Small intestine (tissue), 7 donors: ENCODE measurements at regions not wholly inside any gene's neighbourhood (a gene's known extent, or its start where the extent isn't known, plus 50 kb on each side); places are given as distances from the start of the nearest gene placed in this dataset.
A peak's percentile ranks its signal among the peaks of the same experiment; 100 is the strongest.

Source experiments
- DNase-seq, 2 donors: peaks; one replicate each; pipeline versions ENCODE4 v3.0.0 to v3.0.0-alpha.2; 2013
- FAIRE-seq: peaks from 2 replicates; lab custom pipeline; 2012; peaks lifted over from hg19 to GRCh38; lab: Jason Lieb, UNC
- H3K27ac ChIP-seq, 3 donors: one replicate each; pipeline ENCODE4 v1.5.1; 2013; ENCODE audit warnings: low read length in 2 of 3, mild to moderate bottlenecking in 2 of 3, control low read depth in 1 of 3, inconsistent platforms in 1 of 3, low read depth in 1 of 3, moderate library complexity in 1 of 3
- H3K27me3 ChIP-seq, 3 donors: one replicate each; pipeline ENCODE4 v1.6.1; 2013; ENCODE audit warnings: low read length in 3 of 3, inconsistent platforms in 1 of 3; ENCODE audit not compliant: control insufficient read depth in 3 of 3, insufficient read depth in 3 of 3
- H3K36me3 ChIP-seq, 3 donors: one replicate each; pipeline ENCODE4 v1.6.1; 2013; ENCODE audit warnings: low read length in 3 of 3, inconsistent platforms in 1 of 3, low read depth in 1 of 3, mild to moderate bottlenecking in 1 of 3, moderate library complexity in 1 of 3; ENCODE audit not compliant: control insufficient read depth in 3 of 3, insufficient read depth in 2 of 3
- H3K4me1 ChIP-seq, 3 donors: one replicate each; pipeline ENCODE4 v1.6.1; 2013; ENCODE audit warnings: low read length in 2 of 3, inconsistent platforms in 1 of 3, low read depth in 1 of 3, mild to moderate bottlenecking in 1 of 3, moderate library complexity in 1 of 3; ENCODE audit not compliant: control insufficient read depth in 3 of 3, insufficient read depth in 2 of 3
- H3K4me3 ChIP-seq, 3 donors: one replicate each; pipeline ENCODE4 v1.5.1; 2013; ENCODE audit warnings: low read length in 3 of 3, control low read depth in 1 of 3, inconsistent platforms in 1 of 3, low read depth in 1 of 3, mild to moderate bottlenecking in 1 of 3, moderate library complexity in 1 of 3
- H3K9me3 ChIP-seq, 2 donors: one replicate each; pipeline ENCODE4 v1.6.1; 2013; ENCODE audit warnings: low read depth in 1 of 2, low read length in 1 of 2; ENCODE audit not compliant: control insufficient read depth in 2 of 2, insufficient read depth in 1 of 2
- WGBS, 3 donors: extraction: QIAGEN DNeasy Blood & Tissue Kit; methylation state at CpG; one replicate each; pipeline ENCODE4 v1.1.7; 2013; 5-methylcytosine and 5-hydroxymethylcytosine counted together
- donor health status: healthy with polysubstance abuse.
- donor health status: control.
- donor health status: control.
- donor health status: Bipolar disorder and iron deficiency.
- donor health status: healthy.

- no peaks in the 10 kb centered on the region for H3K36me3 ChIP-seq
- H3K4me3 ChIP-seq, result no peak overlapping the region
- no peaks in the 10 kb centered on the region for H3K27me3 ChIP-seq
- H3K9me3 ChIP-seq, result no peaks in the 10 kb centered on the region
- FAIRE-seq (no peak), DNase-seq (no peak)
- WGBS, 3 donors, result 23 to 33% (median 27%) methylated on average over 3 of the region's 3 CpGs
- H3K4me1 ChIP-seq, result no peaks in the 10 kb centered on the region
- no peak overlapping the region for H3K27ac ChIP-seq
These were observed 491.1 kb downstream of the NR4A2 start for GRCh38 chr2:155841442-155841841.

GRCh38 chr2:155840661-155841060 is 491.9 kb downstream of the NR4A2 start:
- Histone ChIP-seq H3K36me3 (no peaks in the 10 kb centered on the region), H3K4me1 (no peaks in the 10 kb centered on the region), H3K9me3 (no peaks in the 10 kb centered on the region), H3K27me3 (no peaks in the 10 kb centered on the region), H3K27ac (no peak overlapping the region), H3K4me3 (no peak overlapping the region)
- DNase-seq, result no peak
- FAIRE-seq, result no peak
- 44 to 79% (median 61%) methylated on average over 1 of the region's 1 CpG for WGBS, 3 donors

- H3K4me1 ChIP-seq, result no peaks in the 10 kb centered on the region
- no peaks in the 10 kb centered on the region for H3K36me3 ChIP-seq
- no peak for DNase-seq
- FAIRE-seq, result no peak
- H3K4me3 ChIP-seq, result no peak overlapping the region
- no peaks in the 10 kb centered on the region for H3K9me3 ChIP-seq
- no peak overlapping the region for H3K27ac ChIP-seq
- 51 to 77% (median 67%) methylated on average over 2 of the region's 2 CpGs for WGBS, 3 donors
- no peaks in the 10 kb centered on the region for H3K27me3 ChIP-seq
These were observed 492.5 kb downstream of the NR4A2 start for GRCh38 chr2:155839991-155840390.

GRCh38 chr2:155839436-155839835 is 493.1 kb downstream of the NR4A2 start:
- no peak overlapping the region for H3K4me3 ChIP-seq
- H3K36me3 ChIP-seq, result no peaks in the 10 kb centered on the region
- H3K27me3 ChIP-seq, result no peaks in the 10 kb centered on the region
- DNase-seq (no peak), FAIRE-seq (no peak)
- H3K9me3 ChIP-seq, result no peaks in the 10 kb centered on the region
- 71 to 76% (median 73%) methylated on average over 3 of the region's 3 CpGs for WGBS, 3 donors
- no peak overlapping the region for H3K27ac ChIP-seq
- no peaks in the 10 kb centered on the region for H3K4me1 ChIP-seq

GRCh38 chr2:155836439-155836838 is 496.1 kb downstream of the NR4A2 start:
- H3K36me3 ChIP-seq, result no peaks in the 10 kb centered on the region
- no peak overlapping the region for H3K4me3 ChIP-seq
- H3K27ac ChIP-seq, result no peak overlapping the region
- no peaks in the 10 kb centered on the region for H3K9me3 ChIP-seq
- DNase-seq (no peak), FAIRE-seq (no peak)
- H3K4me1 ChIP-seq, result no peaks in the 10 kb centered on the region
- H3K27me3 ChIP-seq, result no peaks in the 10 kb centered on the region
- 87 to 88% (median 87%) methylated on average over 1 of the region's 1 CpG for WGBS, 3 donors

GRCh38 chr2:155830817-155831579 is 501.5 kb downstream of the NR4A2 start:
- Histone ChIP-seq H3K9me3 (no peaks in the 10 kb centered on the region), H3K36me3 (no peaks in the 10 kb centered on the region), H3K27me3 (no peaks in the 10 kb centered on the region), H3K4me3 (no peak overlapping the region), H3K4me1 (no peaks in the 10 kb centered on the region), H3K27ac (no peak overlapping the region)
- no peak for FAIRE-seq
- DNase-seq, result no peak
- WGBS, 3 donors, result 57 to 61% (median 57%) methylated on average over 4 of the region's 4 CpGs

- Histone ChIP-seq H3K9me3 (no peaks in the 10 kb centered on the region), H3K27ac (no peak overlapping the region), H3K4me1 (no peaks in the 10 kb centered on the region), H3K27me3 (no peaks in the 10 kb centered on the region), H3K36me3 (no peaks in the 10 kb centered on the region), H3K4me3 (no peak overlapping the region)
- WGBS, 3 donors, result 70 to 74% (median 71%) methylated on average over 5 of the region's 5 CpGs
- FAIRE-seq (no peak), DNase-seq (no peak)
These were observed 502.2 kb downstream of the NR4A2 start for GRCh38 chr2:155830351-155830750.

- H3K4me1 ChIP-seq, result no peaks in the 10 kb centered on the region
- H3K27ac ChIP-seq, result no peak overlapping the region
- 15 to 38% (median 34%) methylated on average over 2 of the region's 2 CpGs for WGBS, 3 donors
- DNase-seq (peak in 1 of 2 donors; percentile 65), FAIRE-seq (no peak)
- no peaks in the 10 kb centered on the region for H3K36me3 ChIP-seq
- no peak overlapping the region for H3K4me3 ChIP-seq
- H3K9me3 ChIP-seq, result no peaks in the 10 kb centered on the region
- no peaks in the 10 kb centered on the region for H3K27me3 ChIP-seq
These were observed 506.6 kb downstream of the NR4A2 start for GRCh38 chr2:155825876-155826275.

GRCh38 chr2:155815851-155816250 is 516.7 kb downstream of the NR4A2 start:
- Histone ChIP-seq H3K36me3 (no peaks in the 10 kb centered on the region), H3K9me3 (peaks cover 0 to 11% of the 10 kb centered on the region in 2 donors), H3K27me3 (no peaks in the 10 kb centered on the region), H3K4me1 (no peaks in the 10 kb centered on the region), H3K27ac (no peak overlapping the region), H3K4me3 (no peak overlapping the region)
- peak; percentile 2 to 25 for DNase-seq
- no peak for FAIRE-seq
